ENCODE measurements at regions not wholly inside any gene's neighbourhood (a gene's known extent, or its start where the extent isn't known, plus 50 kb on each side); places are given as distances from the start of the nearest gene placed in this dataset.

DNA sequence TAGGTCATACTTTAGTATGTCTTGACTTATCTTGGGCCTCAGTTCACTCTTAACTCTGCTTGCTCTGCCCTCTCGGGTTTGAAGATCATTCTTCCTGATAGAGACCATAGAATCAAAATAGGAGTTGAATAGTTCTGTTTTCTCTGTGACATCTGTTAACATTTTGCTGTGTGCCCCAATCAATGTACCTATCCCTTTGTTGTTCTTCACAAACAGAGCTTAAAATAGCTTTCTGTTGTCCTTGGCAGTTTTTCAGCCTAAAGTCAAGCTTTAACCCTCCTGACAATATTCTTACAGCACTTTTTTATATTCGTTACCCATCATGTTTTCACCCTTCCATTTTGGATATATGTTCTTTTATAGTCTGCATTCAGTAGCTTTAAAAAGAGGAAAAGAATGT lies 724.5 kb upstream of the FANCL start:
- no peak for DNase-seq (ENCODE audit: low read depth in 2 of 2)

DNA sequence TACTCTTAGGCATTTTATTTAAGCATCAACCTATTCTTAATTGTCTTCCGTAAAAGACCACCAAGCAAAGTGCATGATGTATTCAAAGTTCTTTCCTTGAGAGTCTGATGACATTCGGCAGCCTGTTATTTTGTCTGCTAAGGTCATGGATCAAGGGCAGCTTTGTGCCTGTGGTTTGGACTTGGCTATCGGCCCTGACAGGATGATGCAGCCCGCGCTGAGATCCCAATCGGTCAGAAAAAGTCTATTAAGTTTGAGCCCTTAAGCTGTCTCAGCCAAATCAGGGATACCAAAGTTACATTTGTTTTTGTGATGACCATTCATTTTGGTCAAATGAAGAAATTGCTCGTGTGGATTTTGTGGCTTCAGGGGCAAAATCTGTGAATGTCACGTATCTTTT lies 718.9 kb upstream of the FANCL start:
- DNase-seq (ENCODE audit: low read depth in 2 of 2): no peak

DNA sequence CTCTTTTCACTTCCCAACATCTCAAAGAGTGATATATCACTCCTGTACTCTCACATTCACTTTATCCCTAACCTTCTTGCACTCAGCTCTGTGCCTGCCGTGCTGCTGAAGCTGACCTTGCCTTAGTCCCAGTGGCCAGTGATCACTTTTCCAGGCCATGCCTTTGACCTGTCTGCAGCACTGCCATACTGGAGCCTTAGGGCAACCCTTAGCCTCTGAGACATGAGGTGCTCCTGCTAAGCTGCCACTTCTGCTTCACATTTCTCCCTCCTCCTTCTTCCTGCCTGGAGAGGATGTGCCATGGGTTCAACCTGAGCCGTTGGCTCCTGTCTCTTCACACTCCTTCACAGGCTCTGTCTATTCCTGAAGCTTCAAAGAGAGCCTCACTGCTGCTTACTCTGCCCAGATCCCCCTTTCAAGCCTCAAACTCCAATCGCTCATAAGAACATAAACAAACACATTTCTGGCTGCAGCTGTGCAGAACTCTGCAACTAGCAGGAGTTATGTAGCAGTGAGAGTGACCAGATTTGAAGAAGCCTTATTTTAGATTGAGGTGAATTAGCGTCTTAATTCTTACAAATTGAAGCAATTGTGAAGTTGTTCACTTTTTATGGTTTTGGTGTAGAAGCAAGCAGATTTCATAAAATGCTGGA lies 716.2 kb upstream of the FANCL start:
- DNase-seq (ENCODE audit: low read depth in 2 of 2): no peak

DNA sequence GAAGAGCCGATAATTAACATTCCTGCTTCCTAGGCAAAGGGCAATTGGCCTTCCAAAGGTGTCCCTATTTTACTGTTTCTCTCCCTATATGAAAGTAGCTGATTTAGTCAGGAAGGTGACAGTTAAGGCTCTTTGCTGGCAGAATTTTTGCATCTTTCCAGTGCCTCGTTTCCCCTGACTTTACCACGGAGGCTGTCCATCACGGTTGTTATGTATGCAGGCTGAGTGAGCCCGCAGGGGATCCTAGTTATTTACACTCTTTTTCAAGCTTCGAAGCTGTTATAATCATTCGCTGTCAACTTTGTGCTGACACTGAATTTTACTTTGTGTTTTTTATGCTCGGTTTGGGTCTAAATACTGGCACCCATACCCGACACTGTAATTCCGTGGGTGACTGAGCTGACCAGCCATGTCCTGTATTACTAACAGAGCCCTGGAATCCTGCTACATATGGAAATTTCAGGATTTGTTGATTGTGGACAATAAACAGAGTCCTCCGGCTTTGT lies 713.8 kb upstream of the FANCL start:
- DNase-seq (ENCODE audit: low read depth in 2 of 2): no peak

DNA sequence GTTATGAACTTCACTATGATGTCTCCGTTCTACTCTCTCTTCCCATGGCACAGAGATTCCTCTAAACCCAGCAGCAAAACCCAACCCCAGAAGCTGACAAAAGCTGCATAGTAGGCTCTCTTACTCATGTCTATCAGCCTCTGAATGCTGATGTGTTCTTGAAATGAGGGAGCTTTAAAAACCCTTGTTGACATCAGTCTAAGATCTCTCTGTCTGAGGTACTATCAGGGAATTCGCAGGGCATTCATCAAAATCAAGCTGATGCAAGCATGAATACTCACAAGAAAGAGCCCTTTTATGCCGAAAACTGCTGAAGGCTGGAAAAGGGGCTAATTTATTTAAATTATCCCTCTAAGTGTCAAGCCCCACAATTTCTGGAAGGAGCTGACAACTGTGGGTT lies 710.6 kb upstream of the FANCL start:
- DNase-seq (ENCODE audit: low read depth in 2 of 2): no peak

DNA sequence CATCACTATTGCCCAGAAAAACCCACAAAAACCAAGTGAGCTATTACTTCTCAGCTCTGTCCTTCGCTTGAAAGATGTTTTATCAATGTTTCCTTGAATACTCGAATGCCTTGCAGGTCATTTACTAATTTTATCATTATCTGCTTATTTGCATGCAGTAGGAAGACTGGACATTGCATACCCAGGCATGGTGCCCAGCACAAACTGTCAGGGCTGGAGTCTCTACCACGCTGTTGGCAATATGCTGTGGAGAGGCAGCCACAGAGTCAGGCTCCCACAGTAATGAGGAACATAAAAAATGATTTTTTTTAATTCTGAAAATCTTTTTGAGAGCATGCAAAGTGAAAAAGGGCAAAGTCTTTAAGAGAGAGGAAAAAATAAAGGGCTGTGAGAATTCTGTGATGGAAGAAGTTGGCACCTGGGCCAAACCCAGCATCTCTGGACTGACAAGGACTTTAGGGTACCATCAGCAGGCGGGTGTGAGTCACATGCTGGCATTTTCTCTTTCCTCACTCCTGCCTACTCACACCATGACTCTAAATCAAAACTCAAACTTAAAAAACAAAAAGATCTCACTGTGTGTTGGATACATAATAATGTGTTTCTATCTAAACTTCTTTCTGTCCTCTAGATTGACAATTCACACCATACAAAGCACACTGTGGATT lies 709.8 kb upstream of the FANCL start:
- DNase-seq (ENCODE audit: low read depth in 2 of 2): no peak

DNA sequence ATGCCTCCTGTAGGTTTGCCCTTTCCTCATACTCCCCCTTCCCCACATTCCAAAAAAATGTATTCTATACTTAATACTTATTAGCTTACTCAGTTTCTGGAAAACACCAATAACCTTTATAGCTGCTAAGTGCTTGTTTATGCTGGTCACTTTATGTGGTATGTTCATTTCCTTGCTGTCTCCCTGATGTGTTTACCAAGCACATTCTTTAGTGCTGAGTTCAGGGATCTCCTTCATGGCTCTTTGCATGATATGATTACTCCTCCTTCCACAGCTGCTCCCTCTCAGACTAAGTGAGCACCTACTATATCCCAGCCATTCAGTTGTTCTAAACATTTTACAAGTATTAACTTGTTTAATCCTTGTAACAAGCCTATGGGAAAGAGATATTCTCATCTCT lies 698.3 kb upstream of the FANCL start:
- DNase-seq (ENCODE audit: low read depth in 2 of 2): no peak

DNA sequence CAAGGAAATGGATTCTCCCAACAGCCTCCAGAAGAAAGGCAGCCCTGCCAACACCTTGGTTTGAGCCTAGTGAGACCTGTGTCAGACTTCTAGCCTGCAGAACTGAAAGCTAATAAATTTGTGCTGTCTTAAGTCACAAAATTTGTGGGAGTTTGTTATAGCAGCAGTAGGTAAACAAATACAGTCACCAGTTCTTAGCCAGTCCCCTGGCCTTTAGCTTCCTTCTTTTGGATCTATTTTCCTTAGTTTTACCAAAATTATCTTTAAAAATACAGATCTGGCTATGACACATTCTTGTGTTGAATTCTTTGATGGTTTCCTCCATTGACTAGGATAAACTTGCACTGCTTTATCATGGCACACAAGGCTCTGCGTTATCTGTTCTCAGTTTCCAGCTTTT lies 697.9 kb upstream of the FANCL start:
- no peak for DNase-seq (ENCODE audit: low read depth in 2 of 2)

DNA sequence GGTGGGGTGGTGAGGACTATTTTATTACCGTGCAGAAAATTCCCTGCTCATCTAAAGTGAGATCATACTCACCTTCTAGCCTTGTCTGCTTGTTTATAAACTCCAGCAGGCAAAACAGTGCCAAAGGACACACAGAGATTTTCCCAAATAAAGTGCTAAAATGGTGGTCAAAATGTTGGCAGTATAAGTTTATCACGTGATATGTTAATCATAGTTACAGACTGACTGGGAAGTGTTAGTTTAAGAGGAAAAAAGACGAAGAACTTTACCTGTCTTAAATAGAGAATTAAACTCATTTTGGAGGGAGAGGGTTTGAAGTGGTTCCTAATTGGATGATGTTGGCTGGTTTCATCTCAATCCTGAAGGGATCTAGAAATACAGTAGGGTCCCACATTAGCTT lies 691.7 kb upstream of the FANCL start:
- no peak for DNase-seq (ENCODE audit: low read depth in 2 of 2)

DNA sequence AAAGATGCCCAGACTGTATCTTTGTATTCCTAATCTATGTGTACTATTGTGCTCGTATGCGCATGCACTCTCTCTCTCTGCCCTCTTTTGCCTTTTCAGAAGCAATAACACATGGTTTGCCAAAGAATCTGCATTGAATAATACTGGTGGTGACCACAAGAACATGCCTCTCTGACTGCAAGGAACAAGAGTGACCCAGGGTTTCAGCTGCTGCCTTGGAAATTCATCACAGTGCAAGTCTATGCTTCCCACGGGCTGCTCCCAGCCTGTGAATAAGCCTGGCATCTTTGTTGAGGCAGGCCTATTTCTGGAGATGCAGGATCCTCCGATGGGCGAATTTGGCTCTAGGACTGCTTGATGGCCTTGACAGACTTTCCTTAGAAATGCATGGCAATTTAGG lies 689.4 kb upstream of the FANCL start:
- DNase-seq (ENCODE audit: low read depth in 2 of 2): no peak

DNA sequence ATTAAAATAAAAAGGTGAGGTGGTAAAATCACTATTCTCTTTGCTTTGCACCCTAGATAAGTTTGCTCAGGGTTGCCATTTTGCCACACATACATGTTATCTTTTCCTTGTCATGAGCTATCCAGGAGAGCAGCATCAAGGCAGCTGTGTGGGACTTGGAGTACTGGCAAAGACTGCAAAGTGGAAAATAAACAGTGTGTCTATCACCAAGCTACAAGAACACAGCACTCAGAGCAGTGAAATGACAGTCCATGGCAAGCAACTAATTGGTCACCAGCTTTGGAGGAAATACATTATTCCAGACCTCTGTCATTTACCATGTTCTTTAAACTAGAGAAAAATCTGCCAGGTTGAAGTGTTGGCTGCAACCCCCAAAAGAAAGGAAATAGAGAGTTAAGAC lies 687.8 kb upstream of the FANCL start:
- no peak for DNase-seq (ENCODE audit: low read depth in 2 of 2)

DNA sequence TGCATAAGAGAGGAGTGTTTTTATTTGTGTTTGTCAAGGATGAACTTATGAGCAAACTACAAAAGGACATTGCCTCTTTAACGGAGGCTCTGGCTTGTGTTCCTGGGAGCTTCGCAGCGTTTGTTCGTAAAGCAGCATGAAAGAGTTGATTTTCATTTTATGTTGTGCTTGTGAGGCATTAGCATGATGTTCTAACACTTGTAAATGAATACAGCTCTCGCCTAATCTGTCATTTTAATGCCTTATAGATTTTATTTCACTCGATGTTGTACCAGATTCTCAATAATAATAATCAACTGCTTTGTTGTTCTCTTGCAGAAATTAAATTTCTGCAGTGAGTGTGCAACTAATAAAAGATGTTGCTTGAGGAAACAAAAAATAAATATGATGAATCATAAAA lies 687.3 kb upstream of the FANCL start:
- DNase-seq (ENCODE audit: low read depth in 2 of 2): no peak

DNA sequence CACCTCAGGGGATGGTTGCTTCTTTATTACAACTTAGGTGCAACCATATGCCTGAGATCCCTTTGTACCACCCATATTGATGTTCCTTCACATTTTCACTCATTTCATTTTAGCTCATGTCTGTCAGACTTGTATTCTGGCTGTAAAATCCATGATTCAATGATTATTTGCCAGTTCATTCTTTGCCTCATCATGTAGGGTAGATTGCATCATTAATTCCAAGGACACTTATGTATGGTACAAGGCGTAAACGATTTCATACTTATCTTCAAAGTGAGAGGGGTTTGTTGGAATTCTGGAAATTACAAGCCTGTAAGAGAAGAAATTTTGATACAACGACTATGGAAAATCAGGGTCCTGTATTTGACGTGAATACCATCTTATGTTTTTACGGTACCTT lies 685.0 kb upstream of the FANCL start:
- no peak for DNase-seq (ENCODE audit: low read depth in 2 of 2)

DNA sequence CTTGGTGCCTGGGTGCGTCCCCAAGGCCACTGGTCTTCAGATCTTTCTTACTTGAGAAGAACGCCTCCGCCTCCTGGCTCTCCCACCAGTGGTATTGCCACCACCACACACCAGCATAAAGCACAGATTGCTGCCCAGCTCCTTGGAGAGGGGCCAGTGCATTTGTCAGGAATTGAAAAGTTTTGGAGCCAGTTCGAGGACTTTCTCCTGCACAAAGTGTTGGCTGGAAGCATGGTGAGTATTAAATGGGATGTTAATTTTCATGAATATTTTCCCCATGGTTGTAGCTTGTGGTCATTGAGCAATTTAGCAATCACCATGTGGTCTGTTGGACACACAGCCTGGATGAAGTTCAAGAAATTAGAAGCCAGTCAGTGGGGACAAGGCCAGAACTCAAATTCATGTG lies 684.6 kb upstream of the FANCL start:
- no peak for DNase-seq (ENCODE audit: low read depth in 2 of 2)

DNA sequence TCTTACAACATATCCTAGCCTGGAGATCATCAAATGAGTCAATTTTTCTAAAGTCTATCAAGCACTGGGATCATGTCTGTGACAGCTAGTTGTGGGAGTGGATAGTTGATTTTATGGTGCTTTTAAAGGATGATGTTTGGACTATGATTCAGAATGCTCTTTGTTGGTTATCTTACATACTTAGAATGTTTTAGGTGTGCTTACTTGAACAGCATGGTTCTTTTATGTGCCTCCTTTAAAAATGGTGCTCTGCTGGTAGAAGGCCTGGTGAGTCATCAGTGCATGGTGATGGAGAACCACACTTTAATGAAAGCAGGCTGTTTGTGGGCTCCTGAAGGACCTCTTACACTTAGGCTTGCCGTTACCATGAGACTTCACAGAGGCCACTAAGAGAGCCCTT lies 682.7 kb upstream of the FANCL start:
- no peak for DNase-seq (ENCODE audit: low read depth in 2 of 2)

DNA sequence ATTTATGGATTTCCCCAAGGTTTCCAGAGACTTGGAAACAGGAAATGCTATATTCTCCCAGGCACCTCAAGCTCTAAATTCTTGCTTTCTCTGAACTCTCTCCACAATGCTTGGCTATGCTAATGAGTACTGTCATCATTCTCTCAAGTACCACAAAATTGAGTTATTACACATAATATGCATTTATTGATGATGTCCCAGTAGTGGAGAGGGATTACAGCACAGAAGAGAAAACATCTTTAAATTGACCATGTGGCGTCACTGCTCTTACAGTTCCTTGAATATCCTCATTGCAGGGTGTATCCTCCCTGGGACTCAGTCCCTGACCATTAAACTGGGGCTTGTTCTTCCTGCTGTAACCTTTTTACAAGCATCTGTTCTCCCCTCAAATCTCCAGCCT lies 681.1 kb upstream of the FANCL start:
- DNase-seq (ENCODE audit: low read depth in 2 of 2): no peak

DNA sequence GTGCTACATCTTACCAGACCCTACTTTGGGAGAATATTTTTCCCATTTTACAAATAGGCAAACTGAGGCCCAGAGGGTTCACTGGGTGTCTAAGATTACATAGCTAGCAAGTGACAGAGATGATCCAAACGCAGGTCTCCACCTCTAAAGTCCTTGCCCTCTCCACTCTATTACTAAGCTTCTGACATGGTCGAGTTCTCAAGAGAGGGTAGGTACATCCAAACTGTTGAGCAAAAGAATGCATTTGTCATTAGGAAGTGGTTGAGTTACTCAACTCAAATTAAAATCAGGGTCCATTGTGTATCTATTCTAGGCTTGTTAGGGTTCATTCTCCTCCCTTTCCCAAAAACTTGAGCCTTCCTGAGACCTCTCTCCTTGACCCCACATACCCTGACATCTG lies 680.6 kb upstream of the FANCL start:
- no peak for DNase-seq (ENCODE audit: low read depth in 2 of 2)

DNA sequence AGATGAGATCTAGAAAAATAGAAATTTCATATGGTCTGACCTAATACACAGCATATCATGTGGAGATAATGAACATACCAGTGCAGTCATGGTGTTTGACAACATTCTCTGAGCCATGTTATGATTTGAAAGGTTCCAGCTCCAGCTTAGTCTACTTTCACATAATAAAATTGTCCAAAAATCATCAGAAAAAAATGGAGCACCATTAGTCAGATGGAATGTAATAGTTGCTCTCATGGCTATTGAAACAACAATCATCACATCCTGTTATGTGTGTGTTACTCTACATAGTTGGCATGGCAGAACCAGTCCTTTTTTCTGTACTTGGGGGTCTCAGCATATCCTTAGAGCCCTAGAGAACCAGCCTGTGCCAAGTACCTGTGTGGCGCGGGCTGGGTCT lies 678.9 kb upstream of the FANCL start:
- no peak for DNase-seq (ENCODE audit: low read depth in 2 of 2)

DNA sequence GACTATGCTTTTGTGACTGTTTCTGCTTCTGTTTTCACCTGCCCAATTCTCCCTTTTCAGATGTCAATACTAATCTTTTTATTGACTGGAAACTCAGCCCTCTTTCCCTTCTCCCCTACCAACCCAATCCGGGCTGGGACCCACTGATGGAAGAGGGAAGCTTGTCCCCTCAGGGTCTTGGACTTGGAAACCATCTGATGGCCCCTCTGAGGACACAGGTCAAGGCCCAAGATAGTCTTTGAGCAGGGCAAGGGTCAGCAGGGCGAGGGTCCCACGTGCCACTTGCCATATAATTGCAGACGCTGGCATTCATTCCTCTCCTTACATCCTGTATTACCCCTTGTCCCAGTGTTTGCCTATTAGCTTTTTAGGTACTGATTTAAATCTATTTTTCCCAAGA lies 678.2 kb upstream of the FANCL start:
- DNase-seq (ENCODE audit: low read depth in 2 of 2): no peak

DNA sequence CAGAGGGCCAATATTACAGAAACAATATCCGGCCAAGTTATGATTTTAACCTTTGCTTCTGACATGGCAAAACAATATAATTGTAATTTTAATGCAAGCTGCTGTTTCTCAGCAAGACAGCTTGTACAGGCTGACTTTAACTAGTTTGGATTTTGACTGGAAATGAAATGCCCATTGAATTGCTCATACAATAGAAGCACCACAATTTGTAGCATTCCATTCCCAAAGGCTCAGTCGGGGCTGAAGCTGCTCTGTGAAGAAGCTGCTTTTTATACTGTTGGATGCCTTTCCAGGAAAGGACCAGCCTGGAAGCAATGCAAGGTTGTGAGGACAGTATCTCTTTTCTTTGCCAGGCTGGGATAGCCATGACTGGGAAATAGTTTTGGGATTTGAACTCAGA lies 677.0 kb upstream of the FANCL start:
- no peak for DNase-seq (ENCODE audit: low read depth in 2 of 2)

DNA sequence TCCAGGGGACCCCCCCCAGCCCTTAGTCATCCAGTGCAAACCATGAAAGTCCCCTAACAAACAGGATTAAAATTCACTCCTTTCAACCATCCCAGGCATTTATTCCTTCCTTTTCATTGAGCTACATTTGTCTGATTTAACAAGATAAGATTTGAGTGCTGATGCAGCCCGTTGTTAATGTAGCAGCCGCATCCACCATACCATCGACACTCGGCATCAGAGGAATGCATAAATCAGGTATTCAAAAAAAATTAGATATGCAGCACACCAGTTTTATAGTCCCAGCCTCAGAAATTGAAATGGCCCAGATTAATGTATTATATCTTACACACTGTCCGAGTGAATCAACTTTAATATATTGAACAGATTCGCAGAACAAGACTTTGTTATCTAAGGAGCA lies 676.5 kb upstream of the FANCL start:
- DNase-seq (ENCODE audit: low read depth in 2 of 2): no peak

DNA sequence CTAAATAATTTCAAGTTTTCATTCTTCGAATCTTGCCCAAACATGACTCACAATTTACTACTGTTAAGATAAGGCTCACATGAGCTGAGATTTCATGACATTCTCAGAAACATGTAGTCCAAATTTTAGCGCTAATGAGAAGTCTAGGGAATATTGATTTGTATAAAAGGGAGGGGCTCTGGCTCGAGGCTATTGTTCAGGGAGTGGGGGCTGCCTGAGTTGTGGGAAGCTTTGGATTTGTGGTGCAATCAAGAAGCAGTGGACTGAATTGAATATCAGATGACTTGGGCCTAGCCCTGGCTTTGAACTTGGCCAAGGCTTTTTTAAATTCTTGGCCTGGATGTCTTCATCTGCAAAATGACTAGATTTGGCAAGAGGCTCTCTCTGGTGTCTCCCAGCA lies 674.9 kb upstream of the FANCL start:
- no peak for DNase-seq (ENCODE audit: low read depth in 2 of 2)

DNA sequence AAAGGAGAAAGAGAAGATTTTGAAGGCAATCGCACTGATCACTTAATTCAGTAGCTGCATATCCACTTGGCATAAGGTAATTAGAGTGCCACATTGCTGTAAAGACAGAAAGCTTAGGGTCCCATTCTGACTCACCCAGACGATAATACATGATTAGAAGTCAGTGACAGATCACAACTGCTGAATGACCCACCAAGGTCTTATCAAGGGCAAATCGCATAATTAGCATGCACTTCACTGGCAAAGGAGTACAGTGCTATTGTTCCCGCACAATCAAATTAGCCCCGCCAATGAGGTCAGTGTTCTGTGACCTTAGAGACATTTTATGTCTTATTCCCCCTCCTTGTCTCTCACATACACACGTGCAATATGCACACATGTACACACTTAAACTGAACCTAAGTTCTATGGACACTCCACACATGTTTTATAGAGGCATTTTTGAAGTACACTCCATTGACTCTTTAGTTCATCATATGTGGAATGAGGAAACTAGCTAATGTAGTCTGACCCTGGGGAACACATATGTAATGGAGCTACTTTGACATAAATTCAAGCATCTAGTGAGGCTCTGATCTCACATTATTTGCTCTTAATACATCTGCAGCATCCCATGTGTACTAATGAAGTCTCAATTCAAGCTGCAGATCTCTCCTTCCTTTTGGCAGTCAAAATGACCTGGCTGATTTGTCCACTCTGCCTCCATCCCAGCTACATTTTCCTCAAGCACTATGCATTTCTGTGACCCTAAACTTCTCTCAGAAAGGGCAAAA lies 673.8 kb upstream of the FANCL start:
- DNase-seq (ENCODE audit: low read depth in 2 of 2): no peak

All from stimulated activated CD8-positive, alpha-beta memory T cell treated with anti-CD3 and anti-CD28 coated beads, Interleukin-15, amount 100 ng/mL, for 48 hours (primary cell).